Coronary artery (tissue), 2 donors: ENCODE measurements at regions not wholly inside any gene's neighbourhood (a gene's known extent, or its start where the extent isn't known, plus 50 kb on each side); places are given as distances from the start of the nearest gene placed in this dataset.

Experiments
- DNase-seq: peaks from one replicate; pipeline ENCODE4 v3.0.0-alpha.2; 2017; ENCODE audit warnings: low spot score
- H3K27ac ChIP-seq, 2 donors: fragments of 200-600 bp; sonication (generic); one replicate each; pipeline ENCODE4 v1.5.1; 2016 to 2019
- H3K4me3 ChIP-seq: fragments of 200-600 bp; sonication (generic); 2 replicates; pipeline ENCODE4 v1.5.1; 2016; ENCODE audit warnings: mild to moderate bottlenecking, moderate library complexity
- TF ChIP-seq, protein P1 (sequence below): fragments of 200-600 bp; sonication (generic); IDR thresholded peaks from one replicate; pipeline ENCODE4 v1.5.1; 2019; ENCODE audit warnings: antibody characterized with exemption

DNA sequence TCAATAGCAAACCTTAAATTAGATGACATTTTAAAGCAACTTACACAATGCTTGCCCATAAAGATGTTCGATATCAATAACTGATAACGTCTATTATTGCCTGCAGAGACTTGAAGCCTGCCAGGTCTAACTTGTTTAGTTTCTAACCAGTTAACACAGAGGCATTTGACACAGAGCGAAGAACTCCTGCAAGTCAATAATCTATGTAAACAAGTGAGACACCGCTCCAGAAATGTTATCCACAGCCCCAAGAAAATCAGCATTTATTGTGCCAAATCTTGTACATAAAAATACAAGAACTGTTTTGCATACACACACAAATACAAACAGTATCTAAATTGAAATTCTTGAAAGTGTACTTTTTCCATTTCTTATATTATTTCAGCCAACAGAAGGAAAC lies 236.0 kb upstream of the DIO3 start:
- DNase-seq, result no peak
- no peak overlapping the region for H3K4me3 ChIP-seq
- TF ChIP-seq, protein P1, sequence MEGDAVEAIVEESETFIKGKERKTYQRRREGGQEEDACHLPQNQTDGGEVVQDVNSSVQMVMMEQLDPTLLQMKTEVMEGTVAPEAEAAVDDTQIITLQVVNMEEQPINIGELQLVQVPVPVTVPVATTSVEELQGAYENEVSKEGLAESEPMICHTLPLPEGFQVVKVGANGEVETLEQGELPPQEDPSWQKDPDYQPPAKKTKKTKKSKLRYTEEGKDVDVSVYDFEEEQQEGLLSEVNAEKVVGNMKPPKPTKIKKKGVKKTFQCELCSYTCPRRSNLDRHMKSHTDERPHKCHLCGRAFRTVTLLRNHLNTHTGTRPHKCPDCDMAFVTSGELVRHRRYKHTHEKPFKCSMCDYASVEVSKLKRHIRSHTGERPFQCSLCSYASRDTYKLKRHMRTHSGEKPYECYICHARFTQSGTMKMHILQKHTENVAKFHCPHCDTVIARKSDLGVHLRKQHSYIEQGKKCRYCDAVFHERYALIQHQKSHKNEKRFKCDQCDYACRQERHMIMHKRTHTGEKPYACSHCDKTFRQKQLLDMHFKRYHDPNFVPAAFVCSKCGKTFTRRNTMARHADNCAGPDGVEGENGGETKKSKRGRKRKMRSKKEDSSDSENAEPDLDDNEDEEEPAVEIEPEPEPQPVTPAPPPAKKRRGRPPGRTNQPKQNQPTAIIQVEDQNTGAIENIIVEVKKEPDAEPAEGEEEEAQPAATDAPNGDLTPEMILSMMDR, result no peak
- no peak overlapping the region for H3K27ac ChIP-seq

DNA sequence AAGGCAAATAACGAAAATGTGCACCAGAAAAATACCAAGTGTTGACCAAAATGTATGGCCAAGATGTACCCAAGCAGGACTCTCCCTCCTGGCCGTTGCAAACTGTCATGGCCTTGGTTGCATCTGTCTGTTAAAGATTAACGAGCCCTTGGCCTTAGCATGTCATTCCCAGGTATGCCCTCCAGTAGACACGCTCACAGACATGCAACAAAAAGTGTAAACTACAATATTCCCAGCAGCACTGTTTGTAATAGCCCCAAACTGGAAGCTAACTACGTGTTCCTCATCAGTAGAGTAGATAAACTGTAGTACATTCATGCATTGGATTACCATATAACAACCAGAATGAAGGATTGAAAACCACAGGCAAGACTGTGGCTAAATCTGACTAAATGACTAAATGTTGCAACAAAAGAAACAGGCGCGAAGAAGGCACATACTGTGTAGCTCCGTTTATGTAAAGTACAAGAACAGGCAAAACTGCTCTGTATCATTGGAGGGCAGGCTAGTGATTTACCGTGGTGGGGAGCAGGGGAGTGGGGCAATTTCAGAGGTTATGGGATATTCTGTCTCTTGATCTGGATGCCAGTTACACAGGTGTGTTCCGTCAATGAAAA lies 232.8 kb upstream of the DIO3 start:
- no peak overlapping the region for H3K4me3 ChIP-seq
- no peak for DNase-seq
- no peak overlapping the region for H3K27ac ChIP-seq
- TF ChIP-seq, protein P1, result no peak

GRCh38 chr14:101330416-101331140 lies 230.7 kb upstream of the DIO3 start:
- H3K27ac ChIP-seq, result no peak overlapping the region
- TF ChIP-seq, protein P1, result no peak
- H3K4me3 ChIP-seq, result no peak overlapping the region
- DNase-seq, result no peak

DNA sequence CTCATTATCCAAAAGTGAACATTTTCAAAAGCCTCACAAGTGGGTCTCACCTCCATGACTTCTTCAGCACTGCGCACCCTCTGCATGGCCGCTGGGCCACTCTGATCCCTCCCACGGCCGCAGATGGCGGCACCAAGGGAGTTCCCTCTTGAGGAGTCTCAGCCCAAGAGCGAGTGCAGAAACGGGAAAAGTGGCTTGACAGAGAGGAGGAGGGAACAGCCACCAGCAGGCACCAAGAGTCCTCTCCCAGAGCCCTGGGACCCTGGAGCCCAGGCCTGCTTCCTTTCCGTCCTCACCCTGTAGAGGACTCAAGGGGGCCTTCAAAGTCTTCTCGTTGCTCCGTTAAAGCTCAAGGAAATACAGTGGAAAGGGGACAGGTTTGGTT lies 230.2 kb upstream of the DIO3 start:
- no peak overlapping the region for H3K4me3 ChIP-seq
- H3K27ac ChIP-seq, result no peak overlapping the region
- no peak for DNase-seq
- TF ChIP-seq, protein P1, result no peak

DNA sequence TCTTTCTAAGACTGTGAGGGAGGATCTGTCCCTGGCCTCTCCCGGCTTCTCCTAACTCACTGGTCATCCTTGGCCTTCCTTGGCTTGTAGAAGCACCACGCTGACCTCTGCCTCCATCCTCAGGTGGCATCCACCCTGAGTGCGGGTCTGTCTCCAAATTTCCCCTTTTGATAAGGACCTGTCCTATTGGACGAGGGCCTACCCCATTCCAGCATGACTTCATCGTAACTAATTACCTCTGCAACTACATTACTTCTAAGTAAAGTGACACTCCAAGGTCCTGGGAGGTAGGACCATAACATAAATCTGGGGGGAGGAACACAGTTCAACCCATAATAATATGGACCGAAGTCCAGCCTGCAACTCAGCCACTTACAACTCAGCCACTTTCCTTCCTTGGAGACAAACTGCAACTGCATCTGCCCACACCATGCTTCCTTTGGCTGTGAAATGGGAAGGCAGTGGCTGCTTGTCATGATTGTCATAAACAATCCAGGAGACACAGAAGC lies 229.6 kb upstream of the DIO3 start:
- TF ChIP-seq, protein P1, result no peak
- H3K27ac ChIP-seq, result no peak overlapping the region
- no peak overlapping the region for H3K4me3 ChIP-seq
- DNase-seq, result no peak

DNA sequence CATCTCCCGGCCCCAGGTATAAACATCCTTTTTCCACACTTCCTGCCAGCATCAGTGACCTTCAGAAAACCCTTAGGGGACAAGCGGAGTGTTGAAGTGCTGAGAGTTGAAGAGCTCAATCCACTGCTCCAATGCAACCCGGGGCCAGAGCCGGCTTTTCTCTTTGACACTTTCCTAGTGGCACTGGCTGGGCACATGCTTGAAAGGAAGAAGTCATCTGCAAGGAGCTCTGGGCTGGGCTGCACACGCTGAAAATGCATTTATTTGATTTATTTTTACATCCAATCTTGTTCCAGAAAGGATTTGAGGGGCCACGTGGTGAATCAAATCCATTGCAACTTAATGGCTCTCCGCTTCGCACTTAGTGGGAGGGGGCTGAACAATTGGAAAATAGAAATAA lies 229.0 kb upstream of the DIO3 start:
- Histone ChIP-seq H3K4me3 (no peak overlapping the region), H3K27ac (no peak overlapping the region)
- no peak for DNase-seq
- TF ChIP-seq, protein P1, result no peak
